HG02759 (cell line): ENCODE measurements at regions not wholly inside any gene's neighbourhood (a gene's known extent, or its start where the extent isn't known, plus 50 kb on each side); places are given as distances from the start of the nearest gene placed in this dataset.

Source experiments
- ATAC-seq: cut with Tn5 transposase; IDR thresholded peaks from one replicate; pipeline ENCODE4 v1.9.1; 2021; ENCODE audit warnings: mild to moderate bottlenecking, moderate library complexity; ENCODE audit not compliant: unreplicated experiment

- no peak for ATAC-seq
These were observed 53.9 kb downstream of the FOXL1 start for GRCh38 chr16:86632206-86632605.

GRCh38 chr16:86632944-86633343 is 54.6 kb downstream of the FOXL1 start:
- no peak for ATAC-seq

- ATAC-seq: no peak
These were observed 55.9 kb downstream of the FOXL1 start for GRCh38 chr16:86634292-86634691.

GRCh38 chr16:86635176-86635876 is 57.0 kb downstream of the FOXL1 start:
- no peak for ATAC-seq

DNA sequence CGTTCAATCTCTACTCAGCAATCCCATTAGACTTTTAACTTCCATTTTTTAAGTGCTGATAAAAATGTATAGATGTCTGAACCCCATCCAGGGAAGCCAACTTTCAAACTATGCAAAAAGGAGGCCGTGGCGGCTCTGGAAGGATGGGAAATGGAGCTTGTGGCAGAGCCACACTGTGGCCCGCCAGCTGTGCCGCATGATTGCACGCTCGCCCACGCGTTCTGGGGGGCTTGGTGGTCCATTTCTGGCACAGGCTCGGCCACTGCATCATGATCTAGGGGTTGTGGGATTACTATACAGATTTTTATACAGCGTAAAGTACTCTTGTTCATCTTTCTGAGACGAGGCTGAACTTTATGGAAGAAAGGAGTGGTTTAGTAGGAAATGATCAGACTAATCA is 57.6 kb downstream of the FOXL1 start:
- ATAC-seq: no peak

DNA sequence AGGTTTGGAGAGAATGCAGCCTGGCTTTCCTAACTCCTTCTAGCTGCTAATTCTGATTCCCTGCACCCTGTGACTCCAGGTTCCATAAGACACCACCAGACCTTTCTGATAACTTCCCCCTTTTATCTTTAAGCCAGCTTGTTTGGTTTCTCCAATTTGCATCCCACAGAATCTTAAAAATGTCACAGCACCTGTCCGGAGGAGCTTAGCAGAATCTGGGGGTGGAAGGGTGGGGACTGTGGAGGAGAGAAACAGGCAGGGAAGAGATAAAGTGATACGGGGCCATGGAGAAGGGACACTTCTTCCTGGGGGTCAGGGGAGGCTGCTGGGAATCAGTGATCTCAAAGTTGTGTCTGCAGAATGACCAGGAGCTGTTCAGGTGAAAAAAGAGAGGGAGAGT is 59.4 kb downstream of the FOXL1 start:
- no peak for ATAC-seq

GRCh38 chr16:86638642-86639041 is 60.3 kb downstream of the FOXL1 start:
- ATAC-seq: no peak

- ATAC-seq: no peak
These were observed 61.0 kb downstream of the FOXL1 start for GRCh38 chr16:86639354-86639753.

- no peak for ATAC-seq
These were observed 62.0 kb downstream of the FOXL1 start for GRCh38 chr16:86640265-86640843.

DNA sequence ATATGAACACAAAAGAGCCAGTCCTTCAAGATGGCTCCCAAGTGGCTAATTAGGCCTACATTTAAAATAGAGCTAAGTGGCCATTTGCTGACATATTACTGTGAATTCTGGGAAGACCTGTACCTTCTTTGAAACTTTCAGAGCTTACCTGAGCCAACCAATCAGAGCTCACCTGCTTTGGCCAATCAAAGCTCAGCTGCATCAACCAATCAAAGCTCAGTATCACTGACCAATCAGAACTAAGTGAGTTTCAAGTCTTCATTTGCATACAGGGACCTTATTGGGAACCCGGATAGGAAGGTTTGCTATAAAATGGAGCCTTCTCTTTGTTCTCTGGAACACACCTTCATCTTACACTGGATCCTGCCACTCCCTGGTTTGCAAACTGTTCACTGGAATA is 63.7 kb downstream of the FOXL1 start:
- ATAC-seq: no peak

GRCh38 chr16:86643671-86644070 is 65.3 kb downstream of the FOXL1 start:
- no peak for ATAC-seq

GRCh38 chr16:86647561-86647960 is 69.2 kb downstream of the FOXL1 start:
- ATAC-seq: no peak

- no peak for ATAC-seq
These were observed 71.5 kb downstream of the FOXL1 start for GRCh38 chr16:86649875-86650274.

GRCh38 chr16:86651013-86651627 is 72.8 kb downstream of the FOXL1 start:
- no peak for ATAC-seq

DNA sequence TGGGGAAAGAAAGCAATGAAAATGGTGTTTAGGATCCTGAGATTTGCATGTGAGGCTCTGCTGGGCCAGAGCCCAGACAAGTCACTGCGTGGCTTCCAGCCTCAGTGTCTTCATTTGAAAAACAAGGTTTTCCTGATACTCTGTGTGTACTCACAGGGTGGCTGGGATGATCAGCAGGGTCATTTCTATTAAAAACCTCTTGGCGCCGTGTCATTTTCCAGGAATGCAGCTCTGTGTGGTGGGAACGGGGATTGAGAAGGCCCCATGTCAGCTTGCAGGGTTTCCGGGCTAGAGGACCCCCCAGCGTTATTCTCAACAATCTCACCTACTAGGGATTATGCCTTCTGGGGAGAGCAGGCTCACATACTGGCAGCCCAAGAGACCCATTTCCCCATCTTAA is 73.5 kb downstream of the FOXL1 start:
- no peak for ATAC-seq

DNA sequence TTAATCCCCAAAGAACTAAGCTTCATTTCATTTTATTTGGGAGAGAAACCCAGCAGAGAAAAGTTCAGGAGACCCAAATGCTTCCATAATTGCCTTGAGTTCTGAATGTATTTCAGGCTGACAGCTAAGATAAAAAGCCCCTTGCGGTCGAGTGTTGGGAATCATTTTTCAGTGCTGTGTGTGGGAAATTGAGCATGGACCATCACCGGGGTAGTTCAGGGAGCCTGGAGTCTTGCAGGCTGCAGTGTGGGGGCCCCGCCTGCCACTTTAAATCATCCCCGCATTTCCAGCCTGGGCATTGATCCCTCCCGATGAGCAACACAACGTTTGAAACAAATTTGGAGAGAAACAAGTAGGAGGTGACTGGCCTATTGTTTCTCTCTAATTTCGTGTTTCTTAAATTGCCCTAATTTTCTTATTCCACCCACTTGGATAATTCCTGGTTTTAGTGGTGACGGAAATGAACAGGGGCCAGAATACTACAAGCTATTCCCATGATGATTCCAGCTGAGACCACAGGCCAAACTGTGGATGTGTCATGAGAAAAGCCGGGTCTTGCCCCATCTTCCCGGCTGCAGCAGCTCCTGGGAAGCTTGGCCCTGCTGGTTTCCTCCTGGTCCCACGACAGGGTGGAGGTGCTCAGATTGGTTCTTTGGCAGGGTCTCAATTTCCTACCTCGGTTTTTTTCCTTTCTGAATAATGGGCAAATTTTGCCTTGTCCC is 75.1 kb downstream of the FOXL1 start:
- no peak for ATAC-seq

- no peak for ATAC-seq
These were observed 79.6 kb downstream of the FOXL1 start for GRCh38 chr16:86657972-86658371.

DNA sequence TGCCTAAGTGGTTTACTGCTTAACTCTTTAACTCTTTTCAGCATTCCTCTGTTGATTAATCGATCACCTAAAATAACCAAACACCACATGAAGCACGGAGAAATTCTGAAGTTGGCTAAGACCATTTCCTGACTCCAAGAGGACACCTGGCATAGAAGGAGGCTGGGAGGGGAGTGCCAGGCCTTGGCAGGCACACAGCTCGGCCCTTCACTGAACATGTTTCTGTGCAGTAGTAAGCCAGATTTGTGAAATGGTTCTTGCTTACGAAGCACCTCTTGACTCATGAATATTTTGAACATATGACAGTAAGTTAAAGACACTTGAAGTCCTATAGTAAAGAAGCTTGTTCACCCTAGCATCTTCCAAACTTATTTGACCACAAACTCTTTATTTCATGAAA is 82.3 kb downstream of the FOXL1 start:
- ATAC-seq: no peak

GRCh38 chr16:86661706-86662105 is 83.4 kb downstream of the FOXL1 start:
- ATAC-seq: no peak

DNA sequence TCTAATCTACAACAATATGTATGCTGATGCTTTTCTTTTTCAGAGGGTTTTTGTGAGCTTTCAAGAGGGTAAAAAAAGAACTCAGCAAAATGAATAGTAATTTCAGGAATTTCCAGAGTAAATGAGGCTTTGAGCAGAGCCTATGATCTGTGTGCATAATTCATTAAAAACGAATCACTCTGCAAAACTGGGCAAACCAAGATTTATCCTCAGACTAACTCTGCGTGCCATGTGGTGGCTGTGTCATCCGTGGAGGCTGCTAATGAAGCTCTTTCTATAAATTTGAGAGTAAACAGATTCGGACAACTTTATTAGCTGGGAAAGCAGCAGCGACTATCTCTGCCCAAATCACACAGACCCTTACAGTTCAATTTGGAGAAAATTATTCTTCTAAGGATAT is 83.8 kb downstream of the FOXL1 start:
- ATAC-seq: no peak

DNA sequence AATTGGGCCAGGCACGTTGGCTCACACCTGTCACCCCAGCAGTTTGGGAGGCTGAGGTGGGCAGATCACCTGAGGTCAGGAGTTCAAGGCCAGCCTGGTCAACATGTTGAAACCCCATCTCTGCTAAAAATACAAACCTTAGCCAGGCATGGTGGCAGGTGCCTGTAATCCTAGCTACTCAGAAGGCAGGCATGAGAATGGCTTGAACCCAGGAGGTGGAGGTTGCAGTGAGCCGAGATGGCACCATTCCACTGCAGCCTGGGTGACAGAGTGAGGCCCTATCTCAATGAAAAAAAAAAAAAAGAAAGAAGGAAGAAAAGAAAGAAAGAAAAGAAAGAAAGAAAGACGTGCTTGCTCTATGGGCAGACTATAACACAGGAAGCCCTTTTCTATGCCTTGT is 84.4 kb downstream of the FOXL1 start:
- no peak for ATAC-seq
